HCT116 (cell line): ENCODE measurements at regions not wholly inside any gene's neighbourhood (a gene's known extent, or its start where the extent isn't known, plus 50 kb on each side); places are given as distances from the start of the nearest gene placed in this dataset.

Experiments
- ATAC-seq: fragments of 200-7000 bp; cut with Tn5 transposase; 2 replicates; pipeline ENCODE4 v1.9.1; 2020; ENCODE audit warnings: mild to moderate bottlenecking, moderate library complexity
- BruUV-seq: library from RNA; stranded (reverse); fragments of 400-500 nt; replicated peaks from 2 replicates; lab custom pipeline; 2021; lab: Mats Ljungman, UMichigan
- CTCF ChIA-PET: fragments of 300-600 bp; sonication (Branson Sonifier 250); formaldehyde crosslinking; loops from one replicate; lab custom pipeline; 2021; ENCODE audit warnings: antibody characterized with exemption; lab: Charles Lee
- POLR2A ChIA-PET: fragments of 300-600, 350-600 bp; sonication (Branson Sonifier 250); formaldehyde crosslinking; loops from one replicate; lab custom pipeline; 2021; ENCODE audit warnings: antibody characterized with exemption; lab: Charles Lee
- RAD21 ChIA-PET, 2 experiments: fragments of 300-600 bp; sonication (Branson Sonifier 250); formaldehyde crosslinking; loops; one replicate each; lab custom pipeline; 2023; ENCODE audit warnings: low total read pairs in 2 of 2; ENCODE audit not compliant: uncharacterized antibody in 2 of 2, unreplicated experiment in 2 of 2, low non-redundant PET in 1 of 2; lab: Charles Lee
- DNase-seq: peaks from one replicate; pipeline ENCODE4 v3.0.0-alpha.2; 2010; ENCODE audit warnings: low read depth, low spot score
- H2AFZ ChIP-seq: fragments of 200-600 bp; shearing (Covaris generic), sonication (generic); 2 replicates; pipeline ENCODE4 v1.6.1; 2017; ENCODE audit warnings: low read depth, mixed run types, mixed read lengths, antibody characterized with exemption, low read length; ENCODE audit not compliant: poor library complexity, severe bottlenecking
- H3K27ac ChIP-seq: 2 replicates; pipeline ENCODE4 v1.5.1; 2012; ENCODE audit warnings: low read depth, low read length
- H3K27me3 ChIP-seq: fragments of 200-600 bp; sonication (generic); 2 replicates; pipeline ENCODE4 v1.6.1; 2016; ENCODE audit warnings: mixed run types, low read length, mixed read lengths; ENCODE audit not compliant: insufficient read depth
- H3K36me3 ChIP-seq, 2 experiments: fragments of 200-500 bp in 1 of 2; fragments of 200-600 bp in 1 of 2; sonication (Bioruptor generic) in 1 of 2; sonication (generic) in 1 of 2; 2 replicates each; pipeline versions ENCODE4 v1.5.1 to v1.6.1; 2014 to 2016; ENCODE audit warnings: low read length in 2 of 2, inconsistent platforms in 1 of 2, mixed read lengths in 1 of 2, mixed run types in 1 of 2; ENCODE audit not compliant: insufficient read depth in 2 of 2, control insufficient read depth in 1 of 2
- H3K4me1 ChIP-seq, 2 experiments: fragments of 200-600 bp in 1 of 2; sonication (generic) in 1 of 2; 2 replicates each; pipeline versions ENCODE4 v1.5.1 to v1.6.1; 2012 to 2017; ENCODE audit warnings: low read length in 2 of 2, inconsistent platforms in 1 of 2, mild to moderate bottlenecking in 1 of 2, mixed read lengths in 1 of 2, mixed run types in 1 of 2, moderate library complexity in 1 of 2; ENCODE audit not compliant: insufficient read depth in 2 of 2, control insufficient read depth in 1 of 2
- H3K4me2 ChIP-seq: fragments of 200-600 bp; sonication (generic); 2 replicates; pipeline ENCODE4 v1.6.1; 2017; ENCODE audit warnings: mixed run types, low read length, mixed read lengths
- H3K4me3 ChIP-seq, 2 experiments: fragments of 200-600 bp in 1 of 2; sonication (generic) in 1 of 2; replicated peaks in 1 of 2; 2 replicates each; pipeline ENCODE4 v1.5.1; 2011 to 2016; ENCODE audit warnings: low read length in 2 of 2, control low read depth in 1 of 2, low read depth in 1 of 2, mild to moderate bottlenecking in 1 of 2, mixed read lengths in 1 of 2, mixed run types in 1 of 2
- H3K79me2 ChIP-seq: fragments of 200-600 bp; sonication (generic); 2 replicates; pipeline ENCODE4 v1.6.1; 2017; ENCODE audit warnings: mild to moderate bottlenecking, mixed run types, low read length, moderate library complexity, mixed read lengths; ENCODE audit not compliant: insufficient read depth
- H3K9ac ChIP-seq: fragments of 200-600 bp; sonication (generic); 2 replicates; pipeline ENCODE4 v1.6.1; 2016; ENCODE audit warnings: low read length, mixed read lengths
- H3K9me2 ChIP-seq: fragments of 200-600 bp; sonication (generic), shearing (Covaris generic); 2 replicates; pipeline ENCODE4 v1.6.1; 2017; ENCODE audit warnings: mixed run types, mild to moderate bottlenecking, moderate library complexity; ENCODE audit not compliant: insufficient read depth
- H3K9me3 ChIP-seq, 2 experiments: fragments of 200-500 bp in 1 of 2; fragments of 200-600 bp in 1 of 2; sonication (Bioruptor generic) in 1 of 2; sonication (generic) in 1 of 2; 2 replicates each; pipeline ENCODE4 v1.6.1; 2014 to 2017; ENCODE audit warnings: low read length in 2 of 2, mixed read lengths in 2 of 2, inconsistent platforms in 1 of 2, low read depth in 1 of 2, mild to moderate bottlenecking in 1 of 2, mixed run types in 1 of 2, moderate library complexity in 1 of 2; ENCODE audit not compliant: control insufficient read depth in 1 of 2, insufficient read depth in 1 of 2
- H4K20me1 ChIP-seq: fragments of 200-600 bp; sonication (generic), shearing (Covaris generic); 2 replicates; pipeline ENCODE4 v1.6.1; 2017; ENCODE audit warnings: mixed run types, mild to moderate bottlenecking, moderate library complexity; ENCODE audit not compliant: insufficient read depth
- ATF3 ChIP-seq: IDR thresholded peaks from 2 replicates; pipeline ENCODE4 v1.6.1; 2012
- CBX3 ChIP-seq: IDR thresholded peaks from 2 replicates; pipeline ENCODE4 v1.6.1; 2012; ENCODE audit warnings: low read depth
- CEBPB ChIP-seq: IDR thresholded peaks from 2 replicates; pipeline ENCODE4 v1.6.1; 2012; ENCODE audit warnings: low read depth
- EGR1 ChIP-seq: IDR thresholded peaks from 2 replicates; pipeline ENCODE4 v1.6.1; 2012; ENCODE audit warnings: low read depth
- EZH2 ChIP-seq: fragments of 200-600 bp; sonication (generic); IDR thresholded peaks from 2 replicates; pipeline ENCODE4 v1.6.1; 2017; ENCODE audit warnings: antibody characterized with exemption, mixed run types
- MAX ChIP-seq: IDR thresholded peaks from 2 replicates; pipeline ENCODE4 v1.6.1; 2012
- POLR2A ChIP-seq: IDR thresholded peaks from 2 replicates; pipeline ENCODE4 v1.7.0; 2011; ENCODE audit warnings: borderline replicate concordance; ENCODE audit not compliant: insufficient read depth, insufficient read length; ENCODE audit errors: extremely low read depth
- POLR2AphosphoS5 ChIP-seq: IDR thresholded peaks from 2 replicates; pipeline ENCODE4 v1.6.1; 2011; ENCODE audit warnings: mild to moderate bottlenecking, low read depth, low read length, moderate library complexity
- RAD21 ChIP-seq: IDR thresholded peaks from 2 replicates; pipeline ENCODE4 v1.6.1; 2012; ENCODE audit warnings: low read depth, mild to moderate bottlenecking
- REST ChIP-seq: IDR thresholded peaks from 2 replicates; pipeline ENCODE4 v1.6.1; 2012; ENCODE audit warnings: low read depth
- SP1 ChIP-seq: IDR thresholded peaks from 2 replicates; pipeline ENCODE4 v1.6.1; 2012; ENCODE audit warnings: low read depth
- SRF ChIP-seq: IDR thresholded peaks from 2 replicates; pipeline ENCODE4 v1.6.1; 2012; ENCODE audit warnings: low read depth
- TCF7L2 ChIP-seq: IDR thresholded peaks from 2 replicates; pipeline ENCODE4 v1.7.0; 2011; ENCODE audit warnings: borderline replicate concordance, inconsistent platforms; ENCODE audit not compliant: insufficient read depth, insufficient read length; ENCODE audit errors: extremely low read depth
- YY1 ChIP-seq: IDR thresholded peaks from 2 replicates; pipeline ENCODE4 v1.6.1; 2011; ENCODE audit warnings: low read length, low read depth, moderate library complexity, mild to moderate bottlenecking; ENCODE audit not compliant: insufficient replicate concordance; ENCODE audit errors: extremely low read depth
- ZFX ChIP-seq: fragments of 450-650 bp; IDR thresholded peaks from 2 replicates; pipeline ENCODE4 v1.6.1; 2017
- ZNF274 ChIP-seq: fragments of 200-500 bp; sonication (Bioruptor generic); IDR thresholded peaks from 2 replicates; pipeline ENCODE4 v1.6.1; 2014; ENCODE audit warnings: mild to moderate bottlenecking, low read depth, low read length, inconsistent platforms
- intact Hi-C: fragments of 100-400 bp; cut with micrococcal nuclease; formaldehyde crosslinking; loops from 2 replicates; pipeline ENCODE4 v1.10.0; 2022

DNA sequence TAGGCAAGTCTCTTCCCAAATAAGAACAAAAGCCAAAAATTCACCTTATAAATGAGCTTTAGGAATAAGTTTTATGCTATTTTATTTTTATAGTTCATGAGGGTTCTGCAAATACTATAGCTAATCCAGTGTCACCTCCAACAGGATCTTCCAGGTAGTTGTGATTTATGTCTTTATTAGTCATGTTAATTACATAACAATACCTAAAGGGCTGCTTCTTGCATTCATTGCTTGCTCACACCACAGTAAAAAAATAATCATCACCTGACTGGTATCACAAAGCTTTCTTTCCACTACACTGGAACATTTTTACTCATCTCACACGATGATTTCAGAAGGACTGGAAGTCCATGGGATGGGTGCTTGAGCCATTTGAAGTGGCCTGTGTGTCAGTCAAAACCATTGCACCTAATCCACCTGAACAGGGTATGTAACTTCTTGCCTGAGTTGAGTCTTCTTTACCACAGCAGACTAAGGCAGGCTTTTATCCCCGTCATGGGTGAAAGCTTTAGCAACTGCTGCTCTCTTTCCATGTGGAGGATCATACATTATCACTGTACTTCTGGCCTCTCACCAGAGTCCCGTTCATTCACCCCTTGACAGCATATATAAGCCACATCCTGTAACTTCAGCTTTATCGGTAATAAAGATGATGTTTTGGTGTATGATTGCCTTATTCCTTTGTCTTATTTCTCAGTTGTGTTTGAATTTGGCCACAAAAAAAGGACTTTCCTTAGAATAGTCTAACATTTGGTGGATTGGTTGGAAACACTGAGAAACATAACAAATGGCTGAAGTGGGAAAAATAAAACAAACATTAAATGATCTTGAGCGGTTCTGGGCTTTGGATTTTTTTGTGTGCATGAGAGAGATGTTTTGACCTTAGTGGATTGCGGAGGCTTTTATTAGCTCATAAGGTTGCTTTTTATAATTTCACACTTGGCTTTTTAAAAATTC, 382.6 kb upstream of the THBS1 start:
- no peaks in the 10 kb centered on the region for H3K79me2 ChIP-seq
- BruUV-seq: no TSS peak
- no peak overlapping the region for H2AFZ ChIP-seq
- no peaks in the 10 kb centered on the region for H3K9me3 ChIP-seq
- H4K20me1 ChIP-seq: no peaks in the 10 kb centered on the region
- H3K9me2 ChIP-seq: no peaks in the 10 kb centered on the region
- no peak overlapping the region for H3K4me3 ChIP-seq
- intact Hi-C loops: no loop called here
- CTCF ChIA-PET: interaction anchor here (1.1 kb wide), 1 partner anchor 27 kb away, joined by 3 read pairs; no protein-coding TSS in a partner anchor
- peaks cover 0 to 13% of the 10 kb centered on the region in 2 experiments; a peak in 2 of 4 replicates for H3K4me1 ChIP-seq
- no peak overlapping the region for H3K4me2 ChIP-seq
- TF ChIP-seq TCF7L2 (no peak), YY1 (no peak), CBX3 (no peak), RAD21 (no peak), EGR1 (no peak), SRF (no peak), MAX (no peak), SP1 (no peak), REST (no peak), POLR2A (no peak), POLR2AphosphoS5 (no peak), EZH2 (no peak), ATF3 (no peak), ZNF274 (no peak), ZFX (no peak), CEBPB (no peak)
- TF ChIP-seq, all 23 proteins: peak for 0
- no peak overlapping the region for H3K27ac ChIP-seq
- H3K9ac ChIP-seq: no peak overlapping the region
- H3K36me3 ChIP-seq: no peaks in the 10 kb centered on the region
- ChIA-PET RAD21 (no interaction called here), POLR2A (no interaction called here)
- no peaks in the 10 kb centered on the region for H3K27me3 ChIP-seq
- DNase-seq (no peak), ATAC-seq (no peak)
